ENCODE measurements at regions not wholly inside any gene's neighbourhood (a gene's known extent, or its start where the extent isn't known, plus 50 kb on each side); places are given as distances from the start of the nearest gene placed in this dataset.

- no peak for TF ChIP-seq CTCF (IDR thresholded peaks at IDR 0.05 in 2 of 3, conservative IDR thresholded peaks at IDR 0.05 in 1 of 3; ENCODE audit: borderline replicate concordance in 1 of 3, insufficient read depth in 1 of 3, low read depth in 2 of 3, low read length in 2 of 3)
- TF ChIP-seq SP1 (IDR thresholded peaks at IDR 0.05; ENCODE audit: low read depth) = no peak
- no peak for TF ChIP-seq POLR2A (IDR thresholded peaks at IDR 0.05; ENCODE audit: borderline replicate concordance, extremely low read depth, insufficient read depth, insufficient read length)
- TF ChIP-seq RAD21 (IDR thresholded peaks at IDR 0.05; ENCODE audit: low read depth) = no peak
- no peak for TF ChIP-seq MAX (IDR thresholded peaks at IDR 0.05)
- no peak for TF ChIP-seq EZH2 (IDR thresholded peaks at IDR 0.05)
- no peak for TF ChIP-seq POLR2AphosphoS5 (IDR thresholded peaks at IDR 0.05; ENCODE audit: low read depth, low read length)
Measured at GRCh38 chr18:67222887-67223286, 293.6 kb downstream of the DSEL start.

Measured in HCT116 (cell line).